C4-2B (cell line): ENCODE measurements at regions not wholly inside any gene's neighbourhood (a gene's known extent, or its start where the extent isn't known, plus 50 kb on each side); places are given as distances from the start of the nearest gene placed in this dataset.

Source experiments
- ZFX ChIP-seq: fragments of 450-650 bp; IDR thresholded peaks from 2 replicates; pipeline ENCODE4 v1.6.1; 2017
- TF ChIP-seq, protein P1 (sequence below): fragments of 450-650 bp; conservative IDR thresholded peaks from 2 replicates; pipeline ENCODE4 v1.5.1; 2017; ENCODE audit warnings: mild to moderate bottlenecking

GRCh38 chr20:43300901-43301300, 111.2 kb upstream of the PTPRT start:
- no peak for TF ChIP-seq ZFX
- TF ChIP-seq, protein P1, sequence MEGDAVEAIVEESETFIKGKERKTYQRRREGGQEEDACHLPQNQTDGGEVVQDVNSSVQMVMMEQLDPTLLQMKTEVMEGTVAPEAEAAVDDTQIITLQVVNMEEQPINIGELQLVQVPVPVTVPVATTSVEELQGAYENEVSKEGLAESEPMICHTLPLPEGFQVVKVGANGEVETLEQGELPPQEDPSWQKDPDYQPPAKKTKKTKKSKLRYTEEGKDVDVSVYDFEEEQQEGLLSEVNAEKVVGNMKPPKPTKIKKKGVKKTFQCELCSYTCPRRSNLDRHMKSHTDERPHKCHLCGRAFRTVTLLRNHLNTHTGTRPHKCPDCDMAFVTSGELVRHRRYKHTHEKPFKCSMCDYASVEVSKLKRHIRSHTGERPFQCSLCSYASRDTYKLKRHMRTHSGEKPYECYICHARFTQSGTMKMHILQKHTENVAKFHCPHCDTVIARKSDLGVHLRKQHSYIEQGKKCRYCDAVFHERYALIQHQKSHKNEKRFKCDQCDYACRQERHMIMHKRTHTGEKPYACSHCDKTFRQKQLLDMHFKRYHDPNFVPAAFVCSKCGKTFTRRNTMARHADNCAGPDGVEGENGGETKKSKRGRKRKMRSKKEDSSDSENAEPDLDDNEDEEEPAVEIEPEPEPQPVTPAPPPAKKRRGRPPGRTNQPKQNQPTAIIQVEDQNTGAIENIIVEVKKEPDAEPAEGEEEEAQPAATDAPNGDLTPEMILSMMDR, result no peak
